ENCODE measurements at regions not wholly inside any gene's neighbourhood (a gene's known extent, or its start where the extent isn't known, plus 50 kb on each side); places are given as distances from the start of the nearest gene placed in this dataset. TPM values are rescaled to one million over a fixed set of nuclear protein-coding genes. Genes with fewer than 3 reads are reported as not detected.

GRCh38 chr11:33410086-33410765, 153.0 kb downstream of the HIPK3 start:
- no peak for FAIRE-seq
- no peak for ATAC-seq
- Histone ChIP-seq H4K20me1 (replicated peaks; ENCODE audit: control insufficient read depth, insufficient read depth, low read length) (no peaks in the 10 kb centered on the region), H2AFZ (ENCODE audit: low read depth, low read length) (no peak overlapping the region), H3K9ac (ENCODE audit: insufficient read depth in 1 of 2, low read depth in 2 of 2, low read length in 2 of 2) (no peak overlapping the region), H3K27me3 (ENCODE audit: control insufficient read depth in 2 of 2, insufficient read depth in 2 of 2, low read length in 2 of 2) (peaks cover 34 to 36% of the 10 kb centered on the region in 2 experiments), H3K4me2 (ENCODE audit: insufficient read depth, low read length) (no peak overlapping the region), H3K79me2 (ENCODE audit: control insufficient read depth, insufficient read depth, low read length) (no peaks in the 10 kb centered on the region), H3K27ac (ENCODE audit: extremely low read depth, low read depth, low read length) (no peak overlapping the region), H3K4me3 (no peak overlapping the region), H3K9me3 (replicated peaks; ENCODE audit: control insufficient read depth, insufficient read depth, low read depth, low read length) (no peaks in the 10 kb centered on the region), H3K9me1 (ENCODE audit: control insufficient read depth, insufficient read depth, low read length) (no peaks in the 10 kb centered on the region), H3K36me3 (ENCODE audit: control insufficient read depth, insufficient read depth, low read length) (no peaks in the 10 kb centered on the region), H3K4me1 (replicated peaks in 1 of 2; ENCODE audit: control insufficient read depth in 2 of 2, insufficient read depth in 2 of 2, low read length in 2 of 2) (no peaks in the 10 kb centered on the region)
- ChIA-PET CTCF (ENCODE audit: low intra/inter-chr PET ratio) (no interaction called here), POLR2A (no interaction called here)
- no peak for DNase-seq (ENCODE audit: extremely low read depth in 1 of 4, low spot score in 3 of 4)
- TF ChIP-seq NR2C1 (IDR thresholded peaks at IDR 0.05): no peak
- TF ChIP-seq NR2C1 (tag; IDR thresholded peaks at IDR 0.05): no peak
- TF ChIP-seq TFE3 (CRISPR knock-in tag; IDR thresholded peaks at IDR 0.05): no peak
- TF ChIP-seq EP300 (IDR thresholded peaks at IDR 0.05; ENCODE audit: low read length): no peak
- no peak for TF ChIP-seq ZNF512 (tag; IDR thresholded peaks at IDR 0.05)
- no peak for TF ChIP-seq ZNF12 (CRISPR knock-in tag; IDR thresholded peaks at IDR 0.05)
- TF ChIP-seq XRCC3 (IDR thresholded peaks at IDR 0.05): no peak
- TF ChIP-seq SMARCB1 (IDR thresholded peaks at IDR 0.05; ENCODE audit: insufficient read length, low read depth): no peak
- TF ChIP-seq ZBTB9 (CRISPR knock-in tag; IDR thresholded peaks at IDR 0.05): no peak
- 2% methylated on average over 4 of the region's 4 CpGs for WGBS (ENCODE audit: insufficient coverage, low coverage, missing lambda C conversion rate)
- intact Hi-C loops (cut with micrococcal nuclease) (no loop called here), in situ Hi-C loops (cut with MboI) (no loop called here)
- no TSS peak for BruUV-seq (replicated peaks)

Small RNAs in the stretch of these regions (small RNA-seq; reads per million reads assigned to genes)
- gene AL133399.1: not detected

All from K562 (cell line).